Esophagus muscularis mucosa (tissue), 4 donors: ENCODE measurements at regions not wholly inside any gene's neighbourhood (a gene's known extent, or its start where the extent isn't known, plus 50 kb on each side); places are given as distances from the start of the nearest gene placed in this dataset.
"Not testable (repeated sequence)": the region's sequence is repeated elsewhere in the genome, so short reads cannot be mapped to it uniquely, and the experiment has no call there.

Source experiments
- CTCF ChIP-seq, 3 experiments: fragments of 200-600 bp in 2 of 3; fragments of 450-650 bp in 1 of 3; sonication (generic) in 2 of 3; IDR thresholded peaks; one replicate each; pipeline ENCODE4 v1.5.1; 2017 to 2019; ENCODE audit warnings: antibody characterized with exemption in 3 of 3, mild to moderate bottlenecking in 2 of 3, moderate library complexity in 1 of 3
- EP300 ChIP-seq: sonication (generic); formaldehyde crosslinking; IDR thresholded peaks from one replicate; pipeline ENCODE4 v1.6.1; 2017; ENCODE audit warnings: antibody characterized with exemption
- POLR2A ChIP-seq: fragments of 450-650 bp; IDR thresholded peaks from one replicate; pipeline ENCODE4 v1.6.1; 2017; ENCODE audit warnings: antibody characterized with exemption, moderate library complexity, mild to moderate bottlenecking, low read depth
- POLR2AphosphoS5 ChIP-seq, 2 donors: sonication (generic); formaldehyde crosslinking; IDR thresholded peaks; one replicate each; pipeline ENCODE4 v1.6.1; 2017; ENCODE audit warnings: antibody characterized with exemption in 2 of 2

- not testable (repeated sequence) for TF ChIP-seq CTCF (IDR thresholded peaks at IDR 0.05); POLR2AphosphoS5 (IDR thresholded peaks at IDR 0.05); POLR2A; EP300
These were observed 149.5 kb downstream of the SPATA31D1 start for GRCh38 chr9:82138081-82138480.
